HFF-Myc (cell line): ENCODE measurements at regions not wholly inside any gene's neighbourhood (a gene's known extent, or its start where the extent isn't known, plus 50 kb on each side); places are given as distances from the start of the nearest gene placed in this dataset.
"Not testable (repeated sequence)": the region's sequence is repeated elsewhere in the genome, so short reads cannot be mapped to it uniquely, and the experiment has no call there.

Experiments used
- DNase-seq: peaks from one replicate; pipeline ENCODE4 v3.0.0-alpha.2; 2011; ENCODE audit warnings: low read depth; ENCODE audit errors: extremely low read depth
- H3K4me3 ChIP-seq: replicated peaks from 2 replicates; pipeline ENCODE4 v1.5.1; 2011; ENCODE audit warnings: low read depth, mild to moderate bottlenecking, control low read depth, low read length
- CTCF ChIP-seq: IDR thresholded peaks from 2 replicates; pipeline ENCODE4 v1.5.1; 2012; ENCODE audit warnings: mild to moderate bottlenecking, low read depth, low read length, control low read depth; ENCODE audit errors: missing control alignments

- TF ChIP-seq CTCF = no peak
- H3K4me3 ChIP-seq = no peak overlapping the region
- DNase-seq = no peak
Measured at GRCh38 chrX:136950211-136950610, 69.7 kb upstream of the RBMX start.

- H3K4me3 ChIP-seq = no peak overlapping the region
- no peak for DNase-seq
- TF ChIP-seq CTCF = no peak
Measured at GRCh38 chrX:136941396-136942337, 61.1 kb upstream of the RBMX start.

- DNase-seq = no peak
- H3K4me3 ChIP-seq = no peak overlapping the region
- no peak for TF ChIP-seq CTCF
Measured at GRCh38 chrX:136936183-136936549, 55.6 kb upstream of the RBMX start.

- DNase-seq, H3K4me3 ChIP-seq: not testable (repeated sequence)
Measured at GRCh38 chrX:136935533-136936182, 55.1 kb upstream of the RBMX start.

GRCh38 chrX:136934652-136935051 lies 54.1 kb upstream of the RBMX start:
- H3K4me3 ChIP-seq, DNase-seq: not testable (repeated sequence)

GRCh38 chrX:136933611-136934145 lies 53.2 kb upstream of the RBMX start:
- H3K4me3 ChIP-seq = no peak overlapping the region
- no peak for TF ChIP-seq CTCF
- no peak for DNase-seq

- no peak for DNase-seq
Measured at GRCh38 chrX:136931661-136932060, 51.1 kb upstream of the RBMX start.

More at GRCh38 chrX:136931661-136932060, 51.1 kb upstream of the RBMX start:
- TF ChIP-seq CTCF = no peak
- no peak overlapping the region for H3K4me3 ChIP-seq
